GM12872 (cell line): ENCODE measurements at regions not wholly inside any gene's neighbourhood (a gene's known extent, or its start where the extent isn't known, plus 50 kb on each side); places are given as distances from the start of the nearest gene placed in this dataset.

Source experiments
- TF ChIP-seq, protein P1 (sequence below): IDR thresholded peaks from 3 replicates; pipeline ENCODE4 v1.5.1; 2011; ENCODE audit warnings: low read depth, mild to moderate bottlenecking, low read length, moderate library complexity; ENCODE audit not compliant: insufficient read depth

- TF ChIP-seq, protein P1, sequence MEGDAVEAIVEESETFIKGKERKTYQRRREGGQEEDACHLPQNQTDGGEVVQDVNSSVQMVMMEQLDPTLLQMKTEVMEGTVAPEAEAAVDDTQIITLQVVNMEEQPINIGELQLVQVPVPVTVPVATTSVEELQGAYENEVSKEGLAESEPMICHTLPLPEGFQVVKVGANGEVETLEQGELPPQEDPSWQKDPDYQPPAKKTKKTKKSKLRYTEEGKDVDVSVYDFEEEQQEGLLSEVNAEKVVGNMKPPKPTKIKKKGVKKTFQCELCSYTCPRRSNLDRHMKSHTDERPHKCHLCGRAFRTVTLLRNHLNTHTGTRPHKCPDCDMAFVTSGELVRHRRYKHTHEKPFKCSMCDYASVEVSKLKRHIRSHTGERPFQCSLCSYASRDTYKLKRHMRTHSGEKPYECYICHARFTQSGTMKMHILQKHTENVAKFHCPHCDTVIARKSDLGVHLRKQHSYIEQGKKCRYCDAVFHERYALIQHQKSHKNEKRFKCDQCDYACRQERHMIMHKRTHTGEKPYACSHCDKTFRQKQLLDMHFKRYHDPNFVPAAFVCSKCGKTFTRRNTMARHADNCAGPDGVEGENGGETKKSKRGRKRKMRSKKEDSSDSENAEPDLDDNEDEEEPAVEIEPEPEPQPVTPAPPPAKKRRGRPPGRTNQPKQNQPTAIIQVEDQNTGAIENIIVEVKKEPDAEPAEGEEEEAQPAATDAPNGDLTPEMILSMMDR = no peak
Observed at GRCh38 chr3:22257252-22257651, 506.2 kb upstream of the ZNF385D start.

DNA sequence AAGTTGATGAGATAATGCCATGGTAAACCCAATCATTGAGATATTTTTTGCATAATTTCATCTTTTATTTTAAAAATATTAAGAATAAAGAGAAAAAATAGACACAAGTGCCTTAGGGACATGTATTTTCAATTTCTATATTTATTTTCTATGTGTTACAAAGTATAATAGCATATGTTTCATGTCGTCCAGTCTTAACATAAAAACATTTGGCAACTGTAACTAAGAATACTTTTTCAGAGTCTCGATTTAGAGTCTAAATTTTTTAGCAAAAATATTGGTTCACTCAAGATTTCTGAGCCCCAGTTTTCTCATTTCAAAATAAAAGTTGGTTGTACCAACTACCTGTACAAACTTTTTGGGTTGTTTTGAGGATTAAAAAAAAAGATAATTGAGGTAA, 511.4 kb upstream of the ZNF385D start:
- TF ChIP-seq, protein P1 = no peak

- TF ChIP-seq, protein P1 = no peak
Observed at GRCh38 chr3:22263042-22263441, 512.0 kb upstream of the ZNF385D start.

DNA sequence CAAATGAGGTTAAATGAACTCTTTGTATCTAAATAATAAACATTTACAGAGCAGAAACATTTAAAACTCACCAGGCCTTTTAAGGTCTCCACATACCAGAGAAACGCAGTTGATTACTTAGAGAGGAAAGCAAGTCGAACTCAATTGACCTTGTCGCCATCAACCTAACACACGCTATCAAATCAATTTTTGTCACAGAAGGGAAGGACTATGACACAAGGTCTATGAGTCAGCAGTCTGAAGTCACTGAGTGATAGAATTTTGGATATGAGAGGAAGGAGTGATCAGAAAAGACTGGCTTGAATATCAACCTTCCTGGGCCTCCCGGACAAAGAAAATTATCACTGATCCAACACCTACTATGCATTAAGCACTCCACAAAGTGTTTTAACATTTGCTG, 514.4 kb upstream of the ZNF385D start:
- TF ChIP-seq, protein P1 = no peak

GRCh38 chr3:22269831-22270230, 518.8 kb upstream of the ZNF385D start:
- TF ChIP-seq, protein P1 = no peak

DNA sequence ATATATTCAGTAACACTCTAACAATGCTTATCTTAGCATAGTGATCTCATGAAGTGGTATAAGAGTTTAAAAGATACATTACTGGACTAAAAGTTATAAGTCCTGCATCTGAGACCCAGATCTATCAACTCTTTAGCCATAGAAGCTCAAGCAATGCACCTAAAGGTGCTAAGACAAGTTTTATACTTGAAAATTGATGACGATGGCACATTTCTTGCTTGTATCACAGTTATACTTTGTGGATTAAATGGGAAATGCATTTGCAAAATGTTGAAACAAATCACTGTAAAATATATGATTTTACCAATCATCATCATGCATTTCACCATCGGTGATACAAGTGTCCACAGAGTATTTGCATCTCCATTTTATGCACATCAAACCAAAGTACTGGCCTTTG, 525.3 kb upstream of the ZNF385D start:
- TF ChIP-seq, protein P1 = no peak

- TF ChIP-seq, protein P1 = no peak
Observed at GRCh38 chr3:22284559-22284958, 533.5 kb upstream of the ZNF385D start.

- TF ChIP-seq, protein P1 = no peak
Observed at GRCh38 chr3:22288756-22289155, 537.7 kb upstream of the ZNF385D start.
